ENCODE measurements at regions not wholly inside any gene's neighbourhood (a gene's known extent, or its start where the extent isn't known, plus 50 kb on each side); places are given as distances from the start of the nearest gene placed in this dataset.

- DNase-seq (ENCODE audit: low read depth in 2 of 2), result no peak
- Histone ChIP-seq H3K79me2 (ENCODE audit: control insufficient read depth, insufficient read depth, low read length) (no peaks in the 10 kb centered on the region), H3K4me1 (ENCODE audit: control insufficient read depth, extremely low read depth, insufficient read depth, low read length) (no peaks in the 10 kb centered on the region), H3K4me2 (ENCODE audit: extremely low read depth, insufficient read depth, low read length) (no peak overlapping the region), H3K4me3 (replicated peaks in 1 of 4; ENCODE audit: control extremely low read depth in 1 of 4, insufficient read depth in 1 of 4, low read depth in 3 of 4, low read length in 4 of 4) (no peak overlapping the region), H4K20me1 (ENCODE audit: control insufficient read depth, extremely low read depth, insufficient read depth, low read length) (no peaks in the 10 kb centered on the region), H3K36me3 (ENCODE audit: control insufficient read depth, insufficient read depth, low read length) (no peaks in the 10 kb centered on the region), H2AFZ (ENCODE audit: low read length) (no peak overlapping the region), H3K9me3 (ENCODE audit: control insufficient read depth, insufficient read depth, low read depth, low read length) (no peaks in the 10 kb centered on the region), H3K27me3 (ENCODE audit: control insufficient read depth, insufficient read depth, low read length) (no peaks in the 10 kb centered on the region), H3K9ac (ENCODE audit: insufficient read depth, low read length) (no peak overlapping the region), H3K27ac (ENCODE audit: insufficient read depth, low read length) (no peak overlapping the region)
- TF ChIP-seq EZH2 (IDR thresholded peaks at IDR 0.05; ENCODE audit: low read length, missing control alignments) (no peak), CTCF (conservative IDR thresholded peaks at IDR 0.05 in 1 of 2, IDR thresholded peaks at IDR 0.05 in 1 of 2; ENCODE audit: low read depth in 1 of 2, low read length in 2 of 2) (no peak)
These were observed 541.7 kb upstream of the MEX3C start for GRCh38 chr18:51739044-51739666.

GRCh38 chr18:51751901-51752300, 554.4 kb upstream of the MEX3C start:
- DNase-seq (ENCODE audit: low read depth in 2 of 2), result no peak
- Histone ChIP-seq H3K4me1 (ENCODE audit: control insufficient read depth, extremely low read depth, insufficient read depth, low read length) (no peaks in the 10 kb centered on the region), H3K9ac (ENCODE audit: insufficient read depth, low read length) (no peak overlapping the region), H3K27me3 (ENCODE audit: control insufficient read depth, insufficient read depth, low read length) (no peaks in the 10 kb centered on the region), H3K9me3 (ENCODE audit: control insufficient read depth, insufficient read depth, low read depth, low read length) (no peaks in the 10 kb centered on the region), H3K36me3 (ENCODE audit: control insufficient read depth, insufficient read depth, low read length) (no peaks in the 10 kb centered on the region), H3K4me3 (replicated peaks in 1 of 4; ENCODE audit: control extremely low read depth in 1 of 4, insufficient read depth in 1 of 4, low read depth in 3 of 4, low read length in 4 of 4) (no peak overlapping the region), H3K79me2 (ENCODE audit: control insufficient read depth, insufficient read depth, low read length) (no peaks in the 10 kb centered on the region), H3K4me2 (ENCODE audit: extremely low read depth, insufficient read depth, low read length) (no peak overlapping the region), H2AFZ (ENCODE audit: low read length) (no peak overlapping the region), H3K27ac (ENCODE audit: insufficient read depth, low read length) (no peak overlapping the region), H4K20me1 (ENCODE audit: control insufficient read depth, extremely low read depth, insufficient read depth, low read length) (no peaks in the 10 kb centered on the region)
- TF ChIP-seq CTCF (conservative IDR thresholded peaks at IDR 0.05 in 1 of 2, IDR thresholded peaks at IDR 0.05 in 1 of 2; ENCODE audit: low read depth in 1 of 2, low read length in 2 of 2) (no peak), EZH2 (IDR thresholded peaks at IDR 0.05; ENCODE audit: low read length, missing control alignments) (no peak)

- Histone ChIP-seq H3K4me3 (replicated peaks in 1 of 4; ENCODE audit: control extremely low read depth in 1 of 4, insufficient read depth in 1 of 4, low read depth in 3 of 4, low read length in 4 of 4) (no peak overlapping the region), H3K79me2 (ENCODE audit: control insufficient read depth, insufficient read depth, low read length) (no peaks in the 10 kb centered on the region), H3K27ac (ENCODE audit: insufficient read depth, low read length) (no peak overlapping the region), H4K20me1 (ENCODE audit: control insufficient read depth, extremely low read depth, insufficient read depth, low read length) (no peaks in the 10 kb centered on the region), H2AFZ (ENCODE audit: low read length) (no peak overlapping the region), H3K4me2 (ENCODE audit: extremely low read depth, insufficient read depth, low read length) (no peak overlapping the region), H3K36me3 (ENCODE audit: control insufficient read depth, insufficient read depth, low read length) (no peaks in the 10 kb centered on the region), H3K27me3 (ENCODE audit: control insufficient read depth, insufficient read depth, low read length) (no peaks in the 10 kb centered on the region), H3K9me3 (ENCODE audit: control insufficient read depth, insufficient read depth, low read depth, low read length) (no peaks in the 10 kb centered on the region), H3K4me1 (ENCODE audit: control insufficient read depth, extremely low read depth, insufficient read depth, low read length) (no peaks in the 10 kb centered on the region), H3K9ac (ENCODE audit: insufficient read depth, low read length) (no peak overlapping the region)
- no peak for DNase-seq (ENCODE audit: low read depth in 2 of 2)
- TF ChIP-seq EZH2 (IDR thresholded peaks at IDR 0.05; ENCODE audit: low read length, missing control alignments) (no peak), CTCF (conservative IDR thresholded peaks at IDR 0.05 in 1 of 2, IDR thresholded peaks at IDR 0.05 in 1 of 2; ENCODE audit: low read depth in 1 of 2, low read length in 2 of 2) (no peak)
These were observed 556.0 kb upstream of the MEX3C start for GRCh38 chr18:51753365-51754057.

All from fibroblast of lung (primary cell).